Neural progenitor cell (in vitro differentiated cells): ENCODE measurements at regions not wholly inside any gene's neighbourhood (a gene's known extent, or its start where the extent isn't known, plus 50 kb on each side); places are given as distances from the start of the nearest gene placed in this dataset.

Experiments
- DNase-seq: peaks from one replicate; pipeline ENCODE4 v3.0.0-alpha.2; 2016; ENCODE audit warnings: low spot score
- H2AFZ ChIP-seq: fragments of 200-600 bp; sonication (generic); replicated peaks from 2 replicates; pipeline ENCODE4 v1.6.1; 2016; ENCODE audit warnings: antibody characterized with exemption
- H3F3A ChIP-seq: fragments of 200-600 bp; sonication (generic); 2 replicates; pipeline ENCODE4 v1.6.1; 2016; ENCODE audit warnings: antibody characterized with exemption, low read depth
- H3K27ac ChIP-seq: fragments of 200-600 bp; sonication (generic); 2 replicates; pipeline ENCODE4 v1.5.1; 2016; ENCODE audit warnings: mild to moderate bottlenecking
- H3K27me3 ChIP-seq: fragments of 200-600 bp; sonication (generic); 2 replicates; pipeline ENCODE4 v1.6.1; 2016; ENCODE audit warnings: mild to moderate bottlenecking, moderate library complexity
- H3K36me3 ChIP-seq: fragments of 200-600 bp; sonication (generic); 2 replicates; pipeline ENCODE4 v1.5.1; 2016
- H3K4me1 ChIP-seq: fragments of 200-600 bp; sonication (generic); 2 replicates; pipeline ENCODE4 v1.6.1; 2016; ENCODE audit warnings: mixed run types
- H3K4me2 ChIP-seq: fragments of 200-600 bp; sonication (generic); 2 replicates; pipeline ENCODE4 v1.6.1; 2016
- H3K4me3 ChIP-seq: fragments of 200-600 bp; sonication (generic); 2 replicates; pipeline ENCODE4 v1.5.1; 2016
- H3K79me2 ChIP-seq: fragments of 200-600 bp; sonication (generic); 2 replicates; pipeline ENCODE4 v1.6.1; 2016; ENCODE audit warnings: low read depth
- H3K9ac ChIP-seq: fragments of 200-600 bp; sonication (generic); 2 replicates; pipeline ENCODE4 v1.6.1; 2016
- H3K9me3 ChIP-seq: fragments of 200-600 bp; sonication (generic); 2 replicates; pipeline ENCODE4 v1.5.1; 2016; ENCODE audit warnings: low read depth
- H4K20me1 ChIP-seq: fragments of 200-600 bp; sonication (generic); 2 replicates; pipeline ENCODE4 v1.6.1; 2016; ENCODE audit warnings: low read depth
- H3K27ac Mint-ChIP-seq: 3 replicates; pipeline ENCODE4 v1.8.0; 2021; ENCODE audit warnings: mixed read lengths
- H3K27me3 Mint-ChIP-seq: 2 replicates; pipeline ENCODE4 v1.8.0; 2022; ENCODE audit warnings: low read depth, mild to moderate bottlenecking, inconsistent platforms, moderate library complexity, mixed read lengths; ENCODE audit not compliant: insufficient read depth
- H3K36me3 Mint-ChIP-seq: 3 replicates; pipeline ENCODE4 v1.8.0; 2021; ENCODE audit warnings: mixed read lengths
- H3K4me1 Mint-ChIP-seq: 3 replicates; pipeline ENCODE4 v1.8.0; 2021; ENCODE audit warnings: mixed read lengths
- H3K4me3 Mint-ChIP-seq: 3 replicates; pipeline ENCODE4 v1.8.0; 2021; ENCODE audit warnings: mild to moderate bottlenecking, moderate library complexity, mixed read lengths
- H3K9me3 Mint-ChIP-seq: 3 replicates; pipeline ENCODE4 v1.8.0; 2020; ENCODE audit warnings: mixed read lengths
- EZH2 ChIP-seq: fragments of 200-600 bp; sonication (generic); IDR thresholded peaks from 2 replicates; pipeline ENCODE4 v1.6.1; 2017; ENCODE audit warnings: antibody characterized with exemption, mild to moderate bottlenecking, moderate library complexity
- EZH2phosphoT487 ChIP-seq: fragments of 200-600 bp; sonication (generic); IDR thresholded peaks from 2 replicates; pipeline ENCODE4 v1.6.1; 2017; ENCODE audit warnings: antibody characterized with exemption
- TF ChIP-seq, protein P1 (sequence below): fragments of 200-600 bp; sonication (generic); IDR thresholded peaks from 2 replicates; pipeline ENCODE4 v1.5.1; 2017; ENCODE audit warnings: antibody characterized with exemption, mild to moderate bottlenecking

DNA sequence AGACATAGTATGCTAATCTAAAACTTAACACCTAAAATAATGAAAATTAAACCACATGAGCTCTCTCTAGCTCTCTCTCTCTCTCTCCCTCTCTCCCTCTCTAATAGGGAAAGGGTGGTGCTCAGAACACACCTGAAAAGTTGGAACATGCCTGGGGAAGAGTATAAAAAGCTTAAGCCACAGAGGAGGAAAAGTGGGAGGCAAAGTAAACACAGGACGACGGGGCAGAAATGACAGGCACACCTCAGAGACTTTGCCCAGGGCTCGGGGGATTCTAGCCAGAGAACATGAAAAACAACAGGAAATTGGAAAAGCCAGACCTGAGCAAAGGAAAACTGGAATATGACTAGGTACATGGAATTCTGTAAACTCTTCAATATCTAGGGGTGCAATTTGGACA, 666.1 kb downstream of the BCL11A start:
- Histone ChIP-seq H3K9ac (no peak overlapping the region), H3K79me2 (no peaks in the 10 kb centered on the region), H4K20me1 (no peaks in the 10 kb centered on the region), H3K4me1 (peaks cover 6% of the 10 kb centered on the region), H3K4me2 (no peak overlapping the region), H3F3A (no peaks in the 10 kb centered on the region), H3K27me3 (no peaks in the 10 kb centered on the region), H3K27ac (no peak overlapping the region), H3K9me3 (no peaks in the 10 kb centered on the region), H2AFZ (no peak overlapping the region), H3K36me3 (no peaks in the 10 kb centered on the region), H3K4me3 (no peak overlapping the region)
- H3K4me1 Mint-ChIP-seq = peaks cover 21% of the 10 kb centered on the region
- no peak for DNase-seq
- no peak overlapping the region for H3K4me3 Mint-ChIP-seq
- no peaks in the 10 kb centered on the region for H3K9me3 Mint-ChIP-seq
- H3K36me3 Mint-ChIP-seq = no peaks in the 10 kb centered on the region
- no peak overlapping the region for H3K27ac Mint-ChIP-seq
- H3K27me3 Mint-ChIP-seq = peaks cover 9% of the 10 kb centered on the region
- TF ChIP-seq EZH2 = no peak
- TF ChIP-seq, protein P1, sequence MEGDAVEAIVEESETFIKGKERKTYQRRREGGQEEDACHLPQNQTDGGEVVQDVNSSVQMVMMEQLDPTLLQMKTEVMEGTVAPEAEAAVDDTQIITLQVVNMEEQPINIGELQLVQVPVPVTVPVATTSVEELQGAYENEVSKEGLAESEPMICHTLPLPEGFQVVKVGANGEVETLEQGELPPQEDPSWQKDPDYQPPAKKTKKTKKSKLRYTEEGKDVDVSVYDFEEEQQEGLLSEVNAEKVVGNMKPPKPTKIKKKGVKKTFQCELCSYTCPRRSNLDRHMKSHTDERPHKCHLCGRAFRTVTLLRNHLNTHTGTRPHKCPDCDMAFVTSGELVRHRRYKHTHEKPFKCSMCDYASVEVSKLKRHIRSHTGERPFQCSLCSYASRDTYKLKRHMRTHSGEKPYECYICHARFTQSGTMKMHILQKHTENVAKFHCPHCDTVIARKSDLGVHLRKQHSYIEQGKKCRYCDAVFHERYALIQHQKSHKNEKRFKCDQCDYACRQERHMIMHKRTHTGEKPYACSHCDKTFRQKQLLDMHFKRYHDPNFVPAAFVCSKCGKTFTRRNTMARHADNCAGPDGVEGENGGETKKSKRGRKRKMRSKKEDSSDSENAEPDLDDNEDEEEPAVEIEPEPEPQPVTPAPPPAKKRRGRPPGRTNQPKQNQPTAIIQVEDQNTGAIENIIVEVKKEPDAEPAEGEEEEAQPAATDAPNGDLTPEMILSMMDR = no peak
- TF ChIP-seq EZH2phosphoT487 = no peak

DNA sequence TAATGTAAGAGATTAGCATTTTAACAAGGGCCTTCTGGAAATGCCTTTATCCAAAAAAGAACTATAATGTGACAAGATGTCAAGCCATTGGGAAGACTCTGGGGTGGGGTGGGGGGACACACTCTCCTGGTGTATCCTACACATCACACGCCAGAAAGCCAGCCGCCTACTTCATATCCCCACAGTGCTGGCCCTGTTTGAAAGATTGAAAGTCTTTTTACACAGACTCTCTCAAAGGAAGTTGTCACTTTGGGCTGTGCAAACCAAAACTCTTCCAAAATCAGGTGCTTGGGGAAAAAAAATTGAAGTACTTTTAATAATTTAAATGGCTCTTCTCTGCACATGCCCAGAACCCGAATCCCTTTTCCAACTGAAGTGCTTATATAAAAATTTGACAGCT, 666.7 kb downstream of the BCL11A start:
- H3F3A ChIP-seq = no peaks in the 10 kb centered on the region
- no peak overlapping the region for H3K27ac Mint-ChIP-seq
- no peak overlapping the region for H3K4me3 Mint-ChIP-seq
- H3K36me3 Mint-ChIP-seq = no peaks in the 10 kb centered on the region
- TF ChIP-seq EZH2 (no peak), EZH2phosphoT487 (no peak)
- TF ChIP-seq, protein P1 = no peak
- H3K9me3 Mint-ChIP-seq = no peaks in the 10 kb centered on the region
- no peak for DNase-seq
- no peak overlapping the region for H3K9ac ChIP-seq
- no peaks in the 10 kb centered on the region for H4K20me1 ChIP-seq
- peaks cover 24% of the 10 kb centered on the region for H3K4me1 Mint-ChIP-seq
- peaks cover 6% of the 10 kb centered on the region for H3K4me1 ChIP-seq
- no peaks in the 10 kb centered on the region for H3K79me2 ChIP-seq
- no peak overlapping the region for H3K4me2 ChIP-seq
- no peaks in the 10 kb centered on the region for H3K27me3 ChIP-seq
- peaks cover 9% of the 10 kb centered on the region for H3K27me3 Mint-ChIP-seq
- no peak overlapping the region for H2AFZ ChIP-seq
- no peaks in the 10 kb centered on the region for H3K9me3 ChIP-seq
- no peak overlapping the region for H3K4me3 ChIP-seq
- H3K36me3 ChIP-seq = no peaks in the 10 kb centered on the region
- H3K27ac ChIP-seq = no peak overlapping the region

DNA sequence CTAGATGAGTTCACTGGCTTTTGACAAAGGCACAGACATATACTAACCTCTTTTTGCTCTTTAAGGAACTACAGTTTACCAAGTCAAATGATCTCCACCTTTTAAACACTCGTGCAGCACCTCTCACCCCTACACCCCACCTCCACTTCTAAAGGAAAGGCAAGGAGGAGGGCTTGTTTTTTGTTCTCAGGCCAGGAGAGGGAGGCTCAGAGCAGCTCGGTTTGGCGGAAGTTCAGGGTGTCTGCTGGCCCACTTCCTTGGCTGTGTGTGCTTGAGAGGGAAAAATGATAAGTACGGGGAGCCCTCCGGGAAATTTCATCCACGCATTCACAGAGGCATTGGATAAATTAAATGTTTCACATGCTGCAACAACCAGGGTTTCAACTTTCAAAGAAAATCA, 667.9 kb downstream of the BCL11A start:
- no peaks in the 10 kb centered on the region for H4K20me1 ChIP-seq
- no peaks in the 10 kb centered on the region for H3F3A ChIP-seq
- H3K4me1 ChIP-seq = peaks cover 6% of the 10 kb centered on the region
- H3K9ac ChIP-seq = no peak overlapping the region
- H2AFZ ChIP-seq = peak overlapping the region; percentile 36
- H3K4me2 ChIP-seq = no peak overlapping the region
- no peak for TF ChIP-seq EZH2phosphoT487
- TF ChIP-seq, protein P1 = peak; percentile 9
- TF ChIP-seq EZH2 = no peak
- H3K4me1 Mint-ChIP-seq = peaks cover 30% of the 10 kb centered on the region
- no peaks in the 10 kb centered on the region for H3K9me3 ChIP-seq
- H3K27ac Mint-ChIP-seq = no peak overlapping the region
- H3K27me3 ChIP-seq = no peaks in the 10 kb centered on the region
- H3K9me3 Mint-ChIP-seq = no peaks in the 10 kb centered on the region
- no peak overlapping the region for H3K27ac ChIP-seq
- H3K4me3 Mint-ChIP-seq = no peak overlapping the region
- no peaks in the 10 kb centered on the region for H3K79me2 ChIP-seq
- no peak for DNase-seq
- H3K36me3 Mint-ChIP-seq = no peaks in the 10 kb centered on the region
- no peaks in the 10 kb centered on the region for H3K36me3 ChIP-seq
- H3K4me3 ChIP-seq = no peak overlapping the region
- H3K27me3 Mint-ChIP-seq = peaks cover 12% of the 10 kb centered on the region

DNA sequence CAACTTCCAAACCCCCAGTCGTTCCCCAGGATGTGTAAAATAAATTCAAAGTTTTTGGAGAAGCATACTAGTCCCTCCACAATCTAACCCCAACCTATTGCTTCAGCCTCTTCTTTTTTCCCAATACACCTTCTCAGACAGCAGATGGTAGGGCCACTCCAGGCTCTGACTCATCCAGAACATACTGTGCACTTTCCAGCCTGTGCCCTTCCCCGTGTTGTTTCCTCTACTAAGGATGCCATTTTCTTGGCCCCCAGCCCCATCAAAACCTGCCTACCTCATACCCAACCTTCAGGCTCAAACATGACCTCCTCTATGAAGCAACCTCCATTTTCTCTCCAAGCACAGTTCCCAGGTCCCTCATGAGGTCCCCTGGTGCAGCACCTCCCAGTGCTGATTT, 669.3 kb downstream of the BCL11A start:
- Histone ChIP-seq H2AFZ (no peak overlapping the region), H3K4me1 (peaks cover 6% of the 10 kb centered on the region), H3K27ac (no peak overlapping the region), H3K36me3 (no peaks in the 10 kb centered on the region), H3K27me3 (no peaks in the 10 kb centered on the region), H3F3A (no peaks in the 10 kb centered on the region), H3K4me3 (no peak overlapping the region), H4K20me1 (no peaks in the 10 kb centered on the region), H3K9me3 (no peaks in the 10 kb centered on the region), H3K9ac (no peak overlapping the region), H3K79me2 (no peaks in the 10 kb centered on the region), H3K4me2 (no peak overlapping the region)
- Mint-ChIP-seq H3K27me3 (peaks cover 15% of the 10 kb centered on the region), H3K27ac (no peak overlapping the region), H3K36me3 (no peaks in the 10 kb centered on the region), H3K9me3 (no peaks in the 10 kb centered on the region), H3K4me3 (no peak overlapping the region), H3K4me1 (peaks cover 37% of the 10 kb centered on the region)
- no peak for TF ChIP-seq EZH2
- TF ChIP-seq, protein P1 = no peak
- no peak for TF ChIP-seq EZH2phosphoT487
- no peak for DNase-seq
